SK-N-SH (cell line): ENCODE measurements at regions not wholly inside any gene's neighbourhood (a gene's known extent, or its start where the extent isn't known, plus 50 kb on each side); places are given as distances from the start of the nearest gene placed in this dataset.

Source experiments
- CTCF ChIA-PET: fragments of 300-600, 350-600 bp; formaldehyde crosslinking; extraction: SDS; loops from one replicate; lab custom pipeline; 2021; lab: Yijun Ruan, JAX
- POLR2A ChIA-PET: fragments of 350-600 bp; sonication (Branson Sonifier 250); formaldehyde crosslinking; extraction: SDS; loops from one replicate; lab custom pipeline; 2020; ENCODE audit warnings: antibody characterized with exemption, inconsistent platforms; lab: Yijun Ruan, JAX
- DNase-seq: peaks from one replicate; pipeline ENCODE4 v3.0.0; 2012
- H2AFZ ChIP-seq: fragments of 200-600 bp; sonication (generic); 2 replicates; pipeline ENCODE4 v1.8.1; 2016; ENCODE audit warnings: antibody characterized with exemption, mild to moderate bottlenecking, low read depth
- H3F3A ChIP-seq: fragments of 200-600 bp; sonication (generic); replicated peaks from 2 replicates; pipeline ENCODE3; 2016; ENCODE audit warnings: antibody characterized with exemption, mild to moderate bottlenecking; ENCODE audit not compliant: insufficient read depth
- H3K27ac ChIP-seq, 2 experiments: fragments of 200-500 bp in 1 of 2; fragments of 200-600 bp in 1 of 2; sonication (Bioruptor generic) in 1 of 2; sonication (generic), shearing (Covaris generic) in 1 of 2; 2 replicates each; pipeline versions ENCODE4 v1.5.1 to v1.6.1; 2014 to 2016; ENCODE audit warnings: low read depth in 2 of 2, inconsistent platforms in 1 of 2, low read length in 1 of 2, mild to moderate bottlenecking in 1 of 2, mixed read lengths in 1 of 2
- H3K27me3 ChIP-seq: fragments of 200-600 bp; sonication (generic), shearing (Covaris generic); 2 replicates; pipeline ENCODE4 v1.6.1; 2016; ENCODE audit warnings: mixed run types; ENCODE audit not compliant: insufficient read depth
- H3K36me3 ChIP-seq, 2 experiments: fragments of 200-500 bp in 1 of 2; fragments of 200-600 bp in 1 of 2; sonication (Bioruptor generic) in 1 of 2; sonication (generic) in 1 of 2; replicated peaks in 1 of 2; 2 replicates each; pipeline versions ENCODE3 to v1.5.1; 2014 to 2016; ENCODE audit warnings: low read length in 1 of 2, mild to moderate bottlenecking in 1 of 2; ENCODE audit not compliant: insufficient read depth in 2 of 2, control insufficient read depth in 1 of 2
- H3K4me1 ChIP-seq, 2 experiments: fragments of 200-500 bp in 1 of 2; fragments of 200-600 bp in 1 of 2; sonication (Bioruptor generic) in 1 of 2; sonication (generic), shearing (Covaris generic) in 1 of 2; 2 replicates each; pipeline versions ENCODE4 v1.5.1 to v1.6.1; 2014 to 2016; ENCODE audit warnings: low read depth in 1 of 2, low read length in 1 of 2, mixed run types in 1 of 2; ENCODE audit not compliant: insufficient read depth in 2 of 2, control insufficient read depth in 1 of 2
- H3K4me2 ChIP-seq: fragments of 200-600 bp; sonication (generic), shearing (Covaris generic); 2 replicates; pipeline ENCODE4 v1.6.1; 2017; ENCODE audit warnings: mixed run types
- H3K4me3 ChIP-seq, 2 experiments: fragments of 200-500 bp in 1 of 2; fragments of 200-600 bp in 1 of 2; sonication (Bioruptor generic) in 1 of 2; sonication (generic), shearing (Covaris generic) in 1 of 2; 2 replicates each; pipeline versions ENCODE4 v1.5.1 to v1.8.1; 2014 to 2016; ENCODE audit warnings: low read depth in 2 of 2, inconsistent platforms in 1 of 2, low read length in 1 of 2, mild to moderate bottlenecking in 1 of 2, mixed read lengths in 1 of 2, moderate library complexity in 1 of 2
- H3K79me2 ChIP-seq: fragments of 200-600 bp; sonication (generic); 2 replicates; pipeline ENCODE4 v1.8.1; 2017; ENCODE audit warnings: mild to moderate bottlenecking; ENCODE audit not compliant: insufficient read depth
- H3K9ac ChIP-seq: fragments of 200-600 bp; sonication (generic); 2 replicates; pipeline ENCODE4 v1.6.1; 2017; ENCODE audit warnings: mixed run types
- H3K9me2 ChIP-seq: fragments of 200-600 bp; sonication (generic); 2 replicates; pipeline ENCODE4 v1.6.1; 2017; ENCODE audit warnings: mixed run types
- H3K9me3 ChIP-seq: fragments of 200-600 bp; sonication (generic); 2 replicates; pipeline ENCODE4 v1.6.1; 2017; ENCODE audit warnings: mixed run types, mild to moderate bottlenecking, moderate library complexity
- H4K20me1 ChIP-seq: fragments of 200-600 bp; sonication (generic); 2 replicates; pipeline ENCODE4 v1.6.1; 2017; ENCODE audit warnings: mild to moderate bottlenecking, mixed run types; ENCODE audit not compliant: insufficient read depth
- CTCF ChIP-seq: fragments of 200-600 bp; sonication (generic); IDR thresholded peaks from 2 replicates; pipeline ENCODE4 v1.6.1; 2017; ENCODE audit warnings: antibody characterized with exemption, mild to moderate bottlenecking, moderate library complexity
- ELF1 ChIP-seq: IDR thresholded peaks from 2 replicates; pipeline ENCODE4 v1.4.0; 2012
- EP300 ChIP-seq, 2 experiments: IDR thresholded peaks; 2 replicates each; pipeline versions ENCODE4 v1.4.0 to v1.6.1; 2012; ENCODE audit warnings: borderline replicate concordance in 1 of 2, low read depth in 1 of 2, low read length in 1 of 2
- EZH2phosphoT487 ChIP-seq: fragments of 200-600 bp; sonication (generic); IDR thresholded peaks from 2 replicates; pipeline ENCODE4 v1.6.1; 2017; ENCODE audit warnings: low read depth, mixed run types, mild to moderate bottlenecking, antibody characterized with exemption, moderate library complexity, borderline replicate concordance
- FOXJ3 ChIP-seq: sonication (generic); formaldehyde crosslinking; IDR thresholded peaks from 2 replicates; pipeline ENCODE4 v1.5.1; 2020; ENCODE audit warnings: mild to moderate bottlenecking, missing genetic modification reagents
- JUND ChIP-seq: IDR thresholded peaks from 2 replicates; pipeline ENCODE4 v1.4.0; 2012
- MAX ChIP-seq: IDR thresholded peaks from 2 replicates; pipeline ENCODE4 v1.4.0; 2012; ENCODE audit warnings: low read depth
- MXI1 ChIP-seq: IDR thresholded peaks from 2 replicates; pipeline ENCODE4 v1.6.1; 2012; ENCODE audit warnings: mild to moderate bottlenecking, low read depth, low read length, improper control_type of control experiment
- PBX3 ChIP-seq: IDR thresholded peaks from 2 replicates; pipeline ENCODE4; 2012
- POLR2AphosphoS5 ChIP-seq: IDR thresholded peaks from 2 replicates; pipeline ENCODE4 v1.6.1; 2012; ENCODE audit warnings: low read depth, low read length
- RXRA ChIP-seq: IDR thresholded peaks from 2 replicates; pipeline ENCODE4 v1.4.0; 2012; ENCODE audit warnings: low read depth, mild to moderate bottlenecking, borderline replicate concordance
- SIN3A ChIP-seq: IDR thresholded peaks from 2 replicates; pipeline ENCODE4 v1.6.1; 2012; ENCODE audit warnings: low read depth, mild to moderate bottlenecking, low read length, moderate library complexity, borderline replicate concordance
- SMC3 ChIP-seq: IDR thresholded peaks from 2 replicates; pipeline ENCODE4 v1.6.1; 2012; ENCODE audit warnings: low read depth, low read length, improper control_type of control experiment
- TAF1 ChIP-seq: IDR thresholded peaks from 2 replicates; pipeline ENCODE4 v1.6.1; 2012; ENCODE audit warnings: low read depth, mild to moderate bottlenecking, low read length, moderate library complexity, borderline replicate concordance
- USF2 ChIP-seq: fragments of 150-350 bp; IDR thresholded peaks from 2 replicates; pipeline ENCODE4 v1.6.1; 2017; ENCODE audit warnings: antibody characterized with exemption, low read length, low read depth, borderline replicate concordance
- ZBTB33 ChIP-seq: IDR thresholded peaks from 2 replicates; pipeline ENCODE4 v1.4.0; 2012; ENCODE audit warnings: low read depth, borderline replicate concordance
- WGBS: methylation state at CpG from one replicate; pipeline ENCODE4 v1.1.6; 2017; ENCODE audit warnings: low lambda C conversion rate; 5-methylcytosine and 5-hydroxymethylcytosine counted together

GRCh38 chr2:67212203-67212602 lies 184.9 kb upstream of the ETAA1 start:
- H4K20me1 ChIP-seq, result no peaks in the 10 kb centered on the region
- POLR2A ChIA-PET, result interaction anchor here (1.0 kb wide), 1 partner anchor 778 kb away, joined by 4 read pairs; no protein-coding TSS in a partner anchor
- no peak for TF ChIP-seq EZH2phosphoT487
- no peak for TF ChIP-seq PBX3
- TF ChIP-seq USF2, result no peak
- TF ChIP-seq TAF1, result no peak
- no peak for TF ChIP-seq SMC3
- TF ChIP-seq ZBTB33, result no peak
- no peak for TF ChIP-seq JUND
- TF ChIP-seq SIN3A, result no peak
- TF ChIP-seq ELF1, result no peak
- TF ChIP-seq POLR2AphosphoS5, result no peak
- no peak for TF ChIP-seq EP300 (IDR thresholded peaks at IDR 0.05; ENCODE audit: borderline replicate concordance in 1 of 2, low read depth in 1 of 2, low read length in 1 of 2)
- TF ChIP-seq FOXJ3 (CRISPR knock-in tag), result no peak
- TF ChIP-seq MAX, result no peak
- TF ChIP-seq MXI1, result no peak
- no peak for TF ChIP-seq RXRA
- TF ChIP-seq CTCF, result no peak
- CTCF ChIA-PET, result no interaction called here
- peak overlapping the region in 1 of 2 experiments; percentile 67; a peak in 2 of 4 replicates for H3K27ac ChIP-seq
- H3K9ac ChIP-seq, result no peak overlapping the region
- H3K27me3 ChIP-seq, result no peaks in the 10 kb centered on the region
- whole genome bisulfite sequencing, result 73% methylated on average over 1 of the region's 1 CpG
- H3K79me2 ChIP-seq, result no peaks in the 10 kb centered on the region
- H3K36me3 ChIP-seq, result no peaks in the 10 kb centered on the region
- no peak for DNase-seq
- H3K9me3 ChIP-seq, result no peaks in the 10 kb centered on the region
- peak overlapping the region; percentile 59; the same call in 1 of the 2 replicates for H2AFZ ChIP-seq
- no peak overlapping the region for H3K4me3 ChIP-seq
- H3F3A ChIP-seq, result no peaks in the 10 kb centered on the region
- H3K4me1 ChIP-seq, result peaks cover 0 to 12% of the 10 kb centered on the region in 2 experiments; a peak in 2 of 4 replicates
- no peaks in the 10 kb centered on the region for H3K9me2 ChIP-seq
- no peak overlapping the region for H3K4me2 ChIP-seq
